ENCODE measurements at regions not wholly inside any gene's neighbourhood (a gene's known extent, or its start where the extent isn't known, plus 50 kb on each side); places are given as distances from the start of the nearest gene placed in this dataset.
"Not testable (repeated sequence)": the region's sequence is repeated elsewhere in the genome, so short reads cannot be mapped to it uniquely, and the experiment has no call there.

GRCh38 chr7:81437160-81437559, 332.7 kb downstream of the HGF start:
- ATAC-seq; H3K27ac Mint-ChIP-seq; POLR2A ChIA-PET; H3K4me1 Mint-ChIP-seq (ENCODE audit: low read depth); H3K27me3 Mint-ChIP-seq (ENCODE audit: low read depth); DNase-seq; CTCF ChIA-PET; H3K4me3 Mint-ChIP-seq; H3K36me3 Mint-ChIP-seq (ENCODE audit: low read depth); H3K9me3 Mint-ChIP-seq (ENCODE audit: insufficient read depth): not testable (repeated sequence)

- POLR2A ChIA-PET, result no interaction called here
- Mint-ChIP-seq H3K27me3 (ENCODE audit: low read depth) (no peaks in the 10 kb centered on the region), H3K27ac (no peak overlapping the region), H3K4me1 (ENCODE audit: low read depth) (no peaks in the 10 kb centered on the region), H3K4me3 (no peak overlapping the region), H3K36me3 (ENCODE audit: low read depth) (no peaks in the 10 kb centered on the region), H3K9me3 (ENCODE audit: insufficient read depth) (no peaks in the 10 kb centered on the region)
- no peak for DNase-seq
- ATAC-seq, result no peak
- CTCF ChIA-PET, result no interaction called here
Measured at GRCh38 chr7:81433692-81434331, 336.0 kb downstream of the HGF start.

GRCh38 chr7:81433206-81433605, 336.6 kb downstream of the HGF start:
- ChIA-PET CTCF (no interaction called here), POLR2A (no interaction called here)
- Mint-ChIP-seq H3K36me3 (ENCODE audit: low read depth) (no peaks in the 10 kb centered on the region), H3K9me3 (ENCODE audit: insufficient read depth) (no peaks in the 10 kb centered on the region), H3K4me3 (no peak overlapping the region), H3K4me1 (ENCODE audit: low read depth) (no peaks in the 10 kb centered on the region), H3K27ac (no peak overlapping the region), H3K27me3 (ENCODE audit: low read depth) (no peaks in the 10 kb centered on the region)
- ATAC-seq (no peak), DNase-seq (no peak)

GRCh38 chr7:81430761-81431160, 339.1 kb downstream of the HGF start:
- ATAC-seq, result no peak
- Mint-ChIP-seq H3K27me3 (ENCODE audit: low read depth) (no peaks in the 10 kb centered on the region), H3K4me1 (ENCODE audit: low read depth) (no peaks in the 10 kb centered on the region), H3K4me3 (no peak overlapping the region), H3K27ac (no peak overlapping the region), H3K36me3 (ENCODE audit: low read depth) (no peaks in the 10 kb centered on the region), H3K9me3 (ENCODE audit: insufficient read depth) (no peaks in the 10 kb centered on the region)
- POLR2A ChIA-PET, result no interaction called here
- no peak for DNase-seq
- CTCF ChIA-PET, result no interaction called here

GRCh38 chr7:81430150-81430549, 339.7 kb downstream of the HGF start:
- Mint-ChIP-seq H3K27ac (no peak overlapping the region), H3K4me1 (ENCODE audit: low read depth) (no peaks in the 10 kb centered on the region), H3K27me3 (ENCODE audit: low read depth) (no peaks in the 10 kb centered on the region), H3K4me3 (no peak overlapping the region), H3K36me3 (ENCODE audit: low read depth) (no peaks in the 10 kb centered on the region), H3K9me3 (ENCODE audit: insufficient read depth) (no peaks in the 10 kb centered on the region)
- DNase-seq (no peak), ATAC-seq (no peak)
- ChIA-PET POLR2A (no interaction called here), CTCF (no interaction called here)

- ChIA-PET CTCF (no interaction called here), POLR2A (no interaction called here)
- Mint-ChIP-seq H3K9me3 (ENCODE audit: insufficient read depth) (no peaks in the 10 kb centered on the region), H3K36me3 (ENCODE audit: low read depth) (no peaks in the 10 kb centered on the region), H3K4me3 (no peak overlapping the region), H3K4me1 (ENCODE audit: low read depth) (no peaks in the 10 kb centered on the region), H3K27me3 (ENCODE audit: low read depth) (no peaks in the 10 kb centered on the region), H3K27ac (no peak overlapping the region)
- ATAC-seq, result no peak
- no peak for DNase-seq
Measured at GRCh38 chr7:81427461-81427860, 342.4 kb downstream of the HGF start.

- H3K36me3 Mint-ChIP-seq (ENCODE audit: low read depth), result no peaks in the 10 kb centered on the region
- CTCF ChIA-PET, result no interaction called here
- DNase-seq, result no peak
- POLR2A ChIA-PET, result no interaction called here
- no peak for ATAC-seq
- H3K27me3 Mint-ChIP-seq (ENCODE audit: low read depth), result no peaks in the 10 kb centered on the region
- H3K4me3 Mint-ChIP-seq, result no peak overlapping the region
- no peaks in the 10 kb centered on the region for H3K9me3 Mint-ChIP-seq (ENCODE audit: insufficient read depth)
- H3K27ac Mint-ChIP-seq, result no peak overlapping the region
- no peaks in the 10 kb centered on the region for H3K4me1 Mint-ChIP-seq (ENCODE audit: low read depth)
Measured at GRCh38 chr7:81420526-81421226, 349.2 kb downstream of the HGF start.

- ChIA-PET CTCF (no interaction called here), POLR2A (no interaction called here)
- DNase-seq (no peak), ATAC-seq (no peak)
- no peaks in the 10 kb centered on the region for H3K4me1 Mint-ChIP-seq (ENCODE audit: low read depth)
- no peaks in the 10 kb centered on the region for H3K36me3 Mint-ChIP-seq (ENCODE audit: low read depth)
- no peaks in the 10 kb centered on the region for H3K9me3 Mint-ChIP-seq (ENCODE audit: insufficient read depth)
- no peaks in the 10 kb centered on the region for H3K27me3 Mint-ChIP-seq (ENCODE audit: low read depth)
- H3K4me3 Mint-ChIP-seq, result no peak overlapping the region
- no peak overlapping the region for H3K27ac Mint-ChIP-seq
Measured at GRCh38 chr7:81419731-81420130, 350.1 kb downstream of the HGF start.

- Mint-ChIP-seq H3K9me3 (ENCODE audit: insufficient read depth) (no peaks in the 10 kb centered on the region), H3K4me1 (ENCODE audit: low read depth) (no peaks in the 10 kb centered on the region), H3K4me3 (no peak overlapping the region), H3K27ac (no peak overlapping the region), H3K36me3 (ENCODE audit: low read depth) (no peaks in the 10 kb centered on the region), H3K27me3 (ENCODE audit: low read depth) (no peaks in the 10 kb centered on the region)
- ATAC-seq (no peak), DNase-seq (no peak)
- POLR2A ChIA-PET, result no interaction called here
- CTCF ChIA-PET, result no interaction called here
Measured at GRCh38 chr7:81416659-81417058, 353.2 kb downstream of the HGF start.

- POLR2A ChIA-PET, result no interaction called here
- Mint-ChIP-seq H3K4me1 (ENCODE audit: low read depth) (no peaks in the 10 kb centered on the region), H3K9me3 (ENCODE audit: insufficient read depth) (no peaks in the 10 kb centered on the region), H3K27me3 (ENCODE audit: low read depth) (no peaks in the 10 kb centered on the region), H3K4me3 (no peak overlapping the region), H3K36me3 (ENCODE audit: low read depth) (no peaks in the 10 kb centered on the region), H3K27ac (no peak overlapping the region)
- DNase-seq (no peak), ATAC-seq (no peak)
- CTCF ChIA-PET, result no interaction called here
Measured at GRCh38 chr7:81415181-81415580, 354.7 kb downstream of the HGF start.

GRCh38 chr7:81414411-81414810, 355.4 kb downstream of the HGF start:
- H3K36me3 Mint-ChIP-seq (ENCODE audit: low read depth), result no peaks in the 10 kb centered on the region
- ChIA-PET CTCF (no interaction called here), POLR2A (no interaction called here)
- no peaks in the 10 kb centered on the region for H3K4me1 Mint-ChIP-seq (ENCODE audit: low read depth)
- H3K9me3 Mint-ChIP-seq (ENCODE audit: insufficient read depth), result no peaks in the 10 kb centered on the region
- no peaks in the 10 kb centered on the region for H3K27me3 Mint-ChIP-seq (ENCODE audit: low read depth)
- H3K4me3 Mint-ChIP-seq, result no peak overlapping the region
- H3K27ac Mint-ChIP-seq, result no peak overlapping the region
- no peak for ATAC-seq
- DNase-seq, result no peak

- Mint-ChIP-seq H3K4me3 (no peak overlapping the region), H3K9me3 (ENCODE audit: insufficient read depth) (no peaks in the 10 kb centered on the region), H3K27me3 (ENCODE audit: low read depth) (no peaks in the 10 kb centered on the region), H3K4me1 (ENCODE audit: low read depth) (no peaks in the 10 kb centered on the region), H3K27ac (no peak overlapping the region), H3K36me3 (ENCODE audit: low read depth) (no peaks in the 10 kb centered on the region)
- POLR2A ChIA-PET, result no interaction called here
- CTCF ChIA-PET, result no interaction called here
- ATAC-seq (no peak), DNase-seq (no peak)
Measured at GRCh38 chr7:81410471-81411117, 359.3 kb downstream of the HGF start.

- no peaks in the 10 kb centered on the region for H3K4me1 Mint-ChIP-seq (ENCODE audit: low read depth)
- POLR2A ChIA-PET, result no interaction called here
- no peaks in the 10 kb centered on the region for H3K27me3 Mint-ChIP-seq (ENCODE audit: low read depth)
- no peak for ATAC-seq
- no peaks in the 10 kb centered on the region for H3K9me3 Mint-ChIP-seq (ENCODE audit: insufficient read depth)
- CTCF ChIA-PET, result no interaction called here
- no peak for DNase-seq
- H3K27ac Mint-ChIP-seq, result no peak overlapping the region
- no peak overlapping the region for H3K4me3 Mint-ChIP-seq
- no peaks in the 10 kb centered on the region for H3K36me3 Mint-ChIP-seq (ENCODE audit: low read depth)
Measured at GRCh38 chr7:81408728-81409127, 361.1 kb downstream of the HGF start.

Measured in activated CD8-positive, alpha-beta T cell treated with anti-CD3 and anti-CD28 coated beads, Interleukin-2, amount 10 ng/mL, durations not matched to agents 7 days and 5 days (primary cell).